ENCODE measurements at regions not wholly inside any gene's neighbourhood (a gene's known extent, or its start where the extent isn't known, plus 50 kb on each side); places are given as distances from the start of the nearest gene placed in this dataset.
"Not testable (repeated sequence)": the region's sequence is repeated elsewhere in the genome, so short reads cannot be mapped to it uniquely, and the experiment has no call there.

DNA sequence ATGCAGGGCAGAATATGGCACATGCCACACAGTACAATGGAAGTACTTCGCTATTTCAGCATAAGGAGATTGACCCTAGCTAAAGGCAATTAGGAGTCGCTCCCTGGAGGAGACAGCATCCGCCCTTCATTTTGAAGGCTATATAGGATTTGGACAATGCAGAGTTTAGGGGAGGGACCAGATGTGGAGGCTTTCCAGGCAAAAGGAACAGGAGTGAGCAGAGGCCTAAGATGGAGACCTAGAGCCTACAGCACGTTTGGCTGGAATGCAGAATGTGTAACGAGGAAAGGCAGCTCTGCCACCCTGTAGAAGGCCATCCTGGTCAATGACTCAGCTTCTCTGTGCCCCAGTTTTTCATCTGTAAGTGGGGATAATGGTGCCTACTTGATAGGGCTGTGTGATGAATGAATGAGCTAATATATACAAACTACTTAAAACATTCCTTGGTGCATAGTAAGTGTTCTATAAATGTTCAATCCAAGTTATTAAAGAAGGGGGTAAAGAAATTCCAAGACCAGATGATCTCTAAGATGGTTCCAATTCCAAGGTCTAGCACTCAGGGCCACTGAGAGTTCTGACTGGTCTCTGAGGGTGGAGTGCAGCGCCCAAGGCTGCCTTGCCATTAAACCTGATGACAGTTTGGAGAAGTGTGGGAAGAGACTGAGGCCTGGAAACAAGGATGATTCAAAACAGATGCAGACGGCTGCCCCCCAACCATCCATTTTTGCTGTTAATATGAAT, 54.3 kb upstream of the FRMD6 start (continued):
- TF ChIP-seq ZNF629 (tag by site-specific recombination; IDR thresholded peaks at IDR 0.05) (no peak), ZFP41 (tag by site-specific recombination; IDR thresholded peaks at IDR 0.05; ENCODE audit: borderline replicate concordance) (no peak), ZNF133 (tag by site-specific recombination; IDR thresholded peaks at IDR 0.05) (no peak)

DNA sequence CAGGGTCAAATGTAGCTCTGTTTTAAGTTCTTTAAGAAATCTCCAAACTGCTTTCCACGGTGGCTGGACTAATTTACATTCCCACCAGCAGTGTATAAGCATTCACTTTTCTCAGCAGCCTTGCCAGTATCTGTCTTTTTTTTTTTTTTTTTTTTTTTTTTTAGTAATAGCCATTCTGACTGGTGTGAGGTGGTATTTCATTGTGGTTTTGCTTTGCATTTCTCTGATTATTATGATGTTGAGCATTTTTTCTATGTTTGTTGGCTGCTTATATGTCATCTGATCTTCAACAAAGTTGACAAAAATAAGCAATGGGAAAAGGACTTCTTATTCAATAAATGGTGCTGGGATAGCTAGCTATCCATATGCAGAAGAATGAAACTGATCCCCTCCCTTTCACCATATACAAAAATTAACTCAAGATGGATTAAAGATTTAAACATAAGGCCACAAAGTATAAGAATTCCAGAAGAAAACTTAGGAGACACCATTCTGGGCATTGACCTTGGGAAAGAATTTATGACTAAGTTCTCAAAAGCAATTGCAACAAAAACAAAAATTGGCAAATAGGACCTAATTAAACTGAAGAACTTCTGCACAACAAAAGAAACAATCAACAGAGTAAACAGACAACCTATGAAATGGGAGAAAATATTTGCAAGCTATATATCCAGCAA, 52.6 kb upstream of the FRMD6 start:
- H3K9me3 ChIP-seq (ENCODE audit: control insufficient read depth, insufficient read depth, low read depth, low read length); H3K36me3 ChIP-seq (ENCODE audit: control insufficient read depth in 2 of 2, insufficient read depth in 1 of 2, low read length in 2 of 2); H3K27ac ChIP-seq (ENCODE audit: extremely low read depth, low read depth, low read length); H3K4me3 ChIP-seq (ENCODE audit: low read depth, low read length); H3K4me1 ChIP-seq (ENCODE audit: control insufficient read depth, insufficient read depth, low read length); POLR2A ChIA-PET: not testable (repeated sequence)
- CTCF ChIA-PET: interaction anchor here (0.9 to 1.5 kb wide), 2 partner anchors 315 to 316 kb away, joined by 3 read pairs; no protein-coding TSS in a partner anchor

DNA sequence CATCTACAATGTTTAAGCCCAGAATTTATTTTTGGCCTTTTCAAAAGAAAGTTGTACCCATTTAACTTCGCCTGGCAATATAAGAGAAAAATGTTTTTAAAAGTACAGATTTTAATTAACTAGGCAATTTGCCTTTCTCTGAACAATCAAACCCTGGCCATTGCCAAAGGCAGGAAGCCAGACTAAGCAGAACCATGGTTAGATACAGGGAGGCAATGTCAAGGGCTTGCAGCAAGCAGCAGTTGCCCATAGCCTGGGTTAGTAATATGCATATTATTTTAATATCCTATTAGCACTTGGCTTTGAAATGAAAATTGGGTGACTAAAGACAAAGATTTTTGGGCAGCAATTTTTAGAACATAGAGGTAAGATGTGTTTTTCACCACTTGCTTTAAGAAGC, 51.1 kb upstream of the FRMD6 start:
- ChIA-PET POLR2A (no interaction called here), CTCF (interaction anchor here (1.5 kb wide), 1 partner anchor 317 kb away, joined by 3 read pairs; no protein-coding TSS in a partner anchor)
- no peak overlapping the region for H3K4me3 ChIP-seq (ENCODE audit: low read depth, low read length)
- H3K9me3 ChIP-seq (ENCODE audit: control insufficient read depth, insufficient read depth, low read depth, low read length): no peaks in the 10 kb centered on the region
- no peak for TF ChIP-seq GFI1B (tag by site-specific recombination; IDR thresholded peaks at IDR 0.05)
- no peak for TF ChIP-seq ZNF10 (tag by site-specific recombination; IDR thresholded peaks at IDR 0.05)
- TF ChIP-seq KLF16 (tag by site-specific recombination; IDR thresholded peaks at IDR 0.05): no peak
- no peak for TF ChIP-seq GLIS1 (tag by site-specific recombination; IDR thresholded peaks at IDR 0.05)
- TF ChIP-seq ZNF157 (tag by site-specific recombination; IDR thresholded peaks at IDR 0.05): no peak
- TF ChIP-seq ZNF175 (tag by site-specific recombination; IDR thresholded peaks at IDR 0.05): no peak
- H3K4me1 ChIP-seq (ENCODE audit: control insufficient read depth, insufficient read depth, low read length): no peaks in the 10 kb centered on the region
- no peaks in the 10 kb centered on the region for H3K36me3 ChIP-seq (ENCODE audit: control insufficient read depth in 2 of 2, insufficient read depth in 1 of 2, low read length in 2 of 2)
- H3K27ac ChIP-seq (ENCODE audit: extremely low read depth, low read depth, low read length): no peak overlapping the region
